ENCODE measurements at regions not wholly inside any gene's neighbourhood (a gene's known extent, or its start where the extent isn't known, plus 50 kb on each side); places are given as distances from the start of the nearest gene placed in this dataset.
A peak's percentile ranks its signal among the peaks of the same experiment; 100 is the strongest.

DNA sequence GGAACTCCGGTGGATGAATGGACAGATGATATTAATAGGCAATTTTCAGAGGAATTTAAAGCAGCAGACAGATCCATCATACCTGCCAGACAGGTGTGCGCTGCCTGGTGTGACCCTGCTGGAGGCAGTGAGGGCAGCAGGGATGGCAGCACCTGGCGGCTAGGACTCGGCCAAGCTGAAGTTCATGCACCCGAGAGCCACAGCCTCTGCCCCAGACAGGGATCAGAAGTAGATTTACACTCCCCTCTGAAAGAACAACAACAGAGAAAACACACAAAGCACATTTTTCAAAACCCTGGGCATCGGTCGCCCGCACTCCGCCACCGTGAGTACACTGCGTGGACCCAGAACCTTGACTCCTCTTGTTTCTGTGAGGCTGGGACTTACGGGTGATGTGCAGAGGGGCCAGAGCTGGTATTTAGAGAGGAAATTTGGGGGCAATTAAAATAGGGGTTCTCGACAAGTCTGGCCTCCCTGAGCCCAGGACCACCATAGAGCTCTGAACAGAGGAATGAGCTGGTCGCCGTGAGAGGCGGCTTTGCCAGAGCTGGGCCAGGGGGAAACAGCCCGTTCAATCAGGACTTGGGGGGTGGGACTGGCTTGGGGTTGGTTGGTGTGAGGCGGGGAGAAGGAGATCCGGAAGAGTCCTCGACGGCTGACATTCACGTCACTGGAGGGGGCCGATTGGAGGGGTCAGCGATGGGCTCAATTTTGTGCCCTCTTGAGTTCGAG lies 101.0 kb downstream of the METRNL start:
- Histone ChIP-seq H3K36me3 (ENCODE audit: control insufficient read depth in 4 of 4, insufficient read depth in 4 of 4, low read length in 3 of 4) (no peaks in the 10 kb centered on the region), H3K4me3 (ENCODE audit: control insufficient read depth in 1 of 7, extremely low read depth in 1 of 7, insufficient read depth in 4 of 7, low read depth in 2 of 7, low read length in 6 of 7) (no peak overlapping the region), H3K27me3 (replicated peaks in 2 of 5; ENCODE audit: control insufficient read depth in 4 of 5, insufficient read depth in 5 of 5, low read length in 4 of 5) (no peaks in the 10 kb centered on the region), H3K4me1 (ENCODE audit: control extremely low read depth in 1 of 4, control insufficient read depth in 4 of 4, insufficient read depth in 4 of 4, low read length in 3 of 4) (no peaks in the 10 kb centered on the region), H3K9me3 (ENCODE audit: control extremely low read depth in 1 of 5, control insufficient read depth in 4 of 5, insufficient read depth in 2 of 5, low read depth in 1 of 5, low read length in 4 of 5) (peaks cover 0 to 2% (median 0%) of the 10 kb centered on the region in 5 experiments), H3K27ac (ENCODE audit: insufficient read depth in 1 of 2, low read depth in 1 of 2, low read length in 2 of 2, poor library complexity in 1 of 2, severe bottlenecking in 2 of 2) (no peak overlapping the region)
- 98% methylated on average over 21 of the region's 25 CpGs for WGBS (ENCODE audit: insufficient coverage)
- ChIA-PET POLR2A (no interaction called here), CTCF (interaction anchor here (0.7 to 2.4 kb wide), 2 partner anchors 9 to 49 kb away, joined by 3 to 11 read pairs; no protein-coding TSS in a partner anchor)
- no peak for DNase-seq

DNA sequence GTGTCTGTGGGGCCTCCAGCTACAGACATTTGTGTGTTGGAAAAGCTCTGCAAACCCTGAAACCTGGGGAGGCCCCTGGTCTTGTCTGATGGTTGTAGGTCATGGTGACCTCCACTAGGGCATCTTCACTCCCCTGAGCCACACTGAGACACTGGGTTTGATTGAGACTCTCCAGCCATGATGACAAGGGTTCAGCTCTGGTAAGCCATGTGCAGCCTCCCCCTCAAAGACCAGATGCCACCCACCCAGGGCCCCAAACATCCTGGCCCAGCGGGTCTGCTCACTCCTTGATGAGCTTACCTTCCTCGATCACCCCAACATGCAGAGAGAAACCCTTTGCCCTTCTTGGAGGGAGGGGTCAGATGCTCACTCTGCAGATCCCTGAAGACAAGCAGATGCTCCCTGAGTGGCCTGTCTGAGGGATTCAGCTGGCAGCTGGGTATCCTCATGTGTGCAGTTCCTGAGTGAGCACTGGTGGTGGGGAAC lies 101.6 kb downstream of the METRNL start:
- ChIA-PET CTCF (interaction anchor here (0.7 to 2.4 kb wide), 2 partner anchors 8 to 49 kb away, joined by 3 to 11 read pairs; no protein-coding TSS in a partner anchor), POLR2A (no interaction called here)
- Histone ChIP-seq H3K27ac (ENCODE audit: insufficient read depth in 1 of 2, low read depth in 1 of 2, low read length in 2 of 2, poor library complexity in 1 of 2, severe bottlenecking in 2 of 2) (no peak overlapping the region), H3K4me3 (ENCODE audit: control insufficient read depth in 1 of 7, extremely low read depth in 1 of 7, insufficient read depth in 4 of 7, low read depth in 2 of 7, low read length in 6 of 7) (no peak overlapping the region), H3K27me3 (replicated peaks in 2 of 5; ENCODE audit: control insufficient read depth in 4 of 5, insufficient read depth in 5 of 5, low read length in 4 of 5) (no peaks in the 10 kb centered on the region), H3K36me3 (ENCODE audit: control insufficient read depth in 4 of 4, insufficient read depth in 4 of 4, low read length in 3 of 4) (no peaks in the 10 kb centered on the region), H3K4me1 (ENCODE audit: control extremely low read depth in 1 of 4, control insufficient read depth in 4 of 4, insufficient read depth in 4 of 4, low read length in 3 of 4) (no peaks in the 10 kb centered on the region), H3K9me3 (ENCODE audit: control extremely low read depth in 1 of 5, control insufficient read depth in 4 of 5, insufficient read depth in 2 of 5, low read depth in 1 of 5, low read length in 4 of 5) (peaks cover 0 to 2% (median 0%) of the 10 kb centered on the region in 5 experiments)
- DNase-seq, result peak in 1 of 3 donors; percentile 25
- WGBS (ENCODE audit: insufficient coverage), result 80% methylated on average over 1 of the region's 2 CpGs

DNA sequence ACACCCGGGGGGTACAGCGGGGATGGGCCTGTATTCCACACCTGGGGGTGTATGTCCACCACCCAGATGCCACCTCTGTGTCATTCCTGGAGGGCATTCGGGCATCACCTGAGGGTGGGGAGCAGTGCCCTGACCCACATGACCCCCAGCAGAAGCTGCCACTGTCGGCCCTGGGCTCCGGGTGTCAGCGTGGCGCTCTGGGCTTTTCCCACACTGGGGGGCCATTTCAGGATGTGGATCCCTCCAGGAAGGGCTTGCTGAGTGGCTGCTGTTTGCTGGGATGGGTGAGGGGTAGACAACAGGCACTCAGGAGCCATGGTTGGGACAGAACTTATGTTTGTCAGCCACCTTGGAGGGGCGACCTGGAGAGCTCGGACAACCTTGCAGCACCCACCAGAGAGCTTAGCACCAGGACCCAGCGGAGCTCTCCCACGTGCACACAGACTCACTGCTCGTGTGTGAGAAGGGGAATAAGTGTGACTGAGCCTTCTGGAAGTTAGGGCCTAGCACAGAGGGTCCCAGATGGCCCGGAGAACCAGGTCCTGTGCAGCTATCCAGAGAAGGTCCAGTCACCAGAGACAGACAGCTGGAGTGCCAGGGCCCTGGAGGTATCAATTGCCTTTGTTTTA lies 102.7 kb downstream of the METRNL start:
- H3K27ac ChIP-seq (ENCODE audit: insufficient read depth in 1 of 2, low read depth in 1 of 2, low read length in 2 of 2, poor library complexity in 1 of 2, severe bottlenecking in 2 of 2), result no peak overlapping the region
- no peak for DNase-seq
- ChIA-PET POLR2A (no interaction called here), CTCF (interaction anchor here (0.5 kb wide), 1 partner anchor 560 kb away, joined by 3 read pairs; no protein-coding TSS in a partner anchor)
- H3K4me1 ChIP-seq (ENCODE audit: control extremely low read depth in 1 of 4, control insufficient read depth in 4 of 4, insufficient read depth in 4 of 4, low read length in 3 of 4), result no peaks in the 10 kb centered on the region
- peaks cover 0 to 2% (median 0%) of the 10 kb centered on the region in 5 experiments for H3K9me3 ChIP-seq (ENCODE audit: control extremely low read depth in 1 of 5, control insufficient read depth in 4 of 5, insufficient read depth in 2 of 5, low read depth in 1 of 5, low read length in 4 of 5)
- no peaks in the 10 kb centered on the region for H3K36me3 ChIP-seq (ENCODE audit: control insufficient read depth in 4 of 4, insufficient read depth in 4 of 4, low read length in 3 of 4)
- no peaks in the 10 kb centered on the region for H3K27me3 ChIP-seq (replicated peaks in 2 of 5; ENCODE audit: control insufficient read depth in 4 of 5, insufficient read depth in 5 of 5, low read length in 4 of 5)
- WGBS (ENCODE audit: insufficient coverage), result 93% methylated on average over 12 of the region's 13 CpGs
- no peak overlapping the region for H3K4me3 ChIP-seq (ENCODE audit: control insufficient read depth in 1 of 7, extremely low read depth in 1 of 7, insufficient read depth in 4 of 7, low read depth in 2 of 7, low read length in 6 of 7)

DNA sequence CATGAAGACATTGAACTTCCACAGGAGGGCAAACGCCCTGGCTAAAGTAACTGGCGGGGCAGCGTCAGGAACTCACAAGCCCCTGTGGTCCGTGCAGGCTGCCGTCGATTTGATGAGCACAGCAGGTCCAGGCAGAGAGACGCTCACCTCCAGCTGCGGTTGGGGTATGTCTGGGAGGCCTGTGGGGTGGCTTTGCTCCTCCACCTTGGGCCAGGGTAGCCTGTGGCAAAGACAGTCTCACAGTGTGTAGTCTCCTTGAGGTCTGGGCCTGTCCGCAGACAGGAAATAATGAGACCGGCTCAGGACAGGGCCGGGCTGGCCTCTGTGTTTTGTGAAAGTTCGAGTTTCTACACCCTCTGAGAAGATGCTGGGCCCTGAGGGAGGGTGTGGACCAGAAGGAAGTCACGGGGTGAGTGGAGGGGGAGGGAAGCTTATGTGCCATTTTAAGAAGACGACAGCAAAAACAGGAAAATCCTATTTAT lies 103.3 kb downstream of the METRNL start:
- DNase-seq, result no peak
- H3K27me3 ChIP-seq (replicated peaks in 2 of 5; ENCODE audit: control insufficient read depth in 4 of 5, insufficient read depth in 5 of 5, low read length in 4 of 5), result no peaks in the 10 kb centered on the region
- no peaks in the 10 kb centered on the region for H3K4me1 ChIP-seq (ENCODE audit: control extremely low read depth in 1 of 4, control insufficient read depth in 4 of 4, insufficient read depth in 4 of 4, low read length in 3 of 4)
- POLR2A ChIA-PET, result no interaction called here
- H3K27ac ChIP-seq (ENCODE audit: insufficient read depth in 1 of 2, low read depth in 1 of 2, low read length in 2 of 2, poor library complexity in 1 of 2, severe bottlenecking in 2 of 2), result no peak overlapping the region
- CTCF ChIA-PET, result no interaction called here
- no peaks in the 10 kb centered on the region for H3K36me3 ChIP-seq (ENCODE audit: control insufficient read depth in 4 of 4, insufficient read depth in 4 of 4, low read length in 3 of 4)
- H3K4me3 ChIP-seq (ENCODE audit: control insufficient read depth in 1 of 7, extremely low read depth in 1 of 7, insufficient read depth in 4 of 7, low read depth in 2 of 7, low read length in 6 of 7), result no peak overlapping the region
- 90% methylated on average over 9 of the region's 14 CpGs for WGBS (ENCODE audit: insufficient coverage)
- H3K9me3 ChIP-seq (ENCODE audit: control extremely low read depth in 1 of 5, control insufficient read depth in 4 of 5, insufficient read depth in 2 of 5, low read depth in 1 of 5, low read length in 4 of 5), result peaks cover 0 to 2% (median 0%) of the 10 kb centered on the region in 5 experiments

DNA sequence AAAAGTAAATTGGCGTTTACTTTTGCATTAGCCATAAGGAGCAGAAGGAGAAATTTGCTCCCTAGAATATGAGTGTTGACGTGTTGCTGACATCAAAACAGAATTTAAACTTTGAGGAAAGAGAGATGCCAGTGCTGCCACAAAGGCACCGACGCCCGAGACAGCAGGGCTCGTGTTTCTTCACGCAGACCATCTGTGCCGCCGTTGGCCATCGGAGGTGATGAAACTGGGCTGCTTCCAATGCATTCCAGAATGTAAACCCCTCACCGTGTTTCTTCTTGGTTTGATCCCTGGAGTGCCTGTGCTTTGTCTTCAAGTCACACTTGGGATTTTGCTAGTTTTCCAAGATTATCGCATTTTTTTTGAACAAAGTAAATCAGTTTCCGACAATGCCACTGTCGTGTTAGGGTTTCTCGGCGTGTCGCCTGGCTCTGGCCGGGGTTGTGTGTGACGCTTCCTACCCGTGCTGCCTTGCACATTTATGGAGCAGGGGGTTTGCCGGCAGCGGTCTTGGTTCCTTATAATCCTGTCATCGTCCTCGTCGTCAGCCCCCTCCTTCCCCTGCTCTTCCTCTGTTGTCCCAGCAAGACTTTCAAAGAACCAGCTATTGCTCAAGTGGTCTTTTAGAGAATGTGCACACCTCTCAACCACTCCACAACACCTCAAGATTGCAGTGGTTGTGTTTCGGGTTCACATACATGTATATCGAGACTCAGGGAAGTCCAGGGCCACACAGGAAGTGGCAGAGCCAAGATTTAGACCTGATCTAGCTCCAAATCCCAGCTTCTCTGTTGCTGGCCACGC lies 103.9 kb downstream of the METRNL start:
- CTCF ChIA-PET, result interaction anchor here (1.0 to 1.2 kb wide), 2 partner anchors 50 to 98 kb away, joined by 3 read pairs; no protein-coding TSS in a partner anchor
- Histone ChIP-seq H3K9me3 (ENCODE audit: control extremely low read depth in 1 of 5, control insufficient read depth in 4 of 5, insufficient read depth in 2 of 5, low read depth in 1 of 5, low read length in 4 of 5) (peaks cover 0 to 7% (median 4%) of the 10 kb centered on the region in 5 experiments), H3K27me3 (replicated peaks in 2 of 5; ENCODE audit: control insufficient read depth in 4 of 5, insufficient read depth in 5 of 5, low read length in 4 of 5) (no peaks in the 10 kb centered on the region), H3K4me1 (ENCODE audit: control extremely low read depth in 1 of 4, control insufficient read depth in 4 of 4, insufficient read depth in 4 of 4, low read length in 3 of 4) (no peaks in the 10 kb centered on the region), H3K4me3 (ENCODE audit: control insufficient read depth in 1 of 7, extremely low read depth in 1 of 7, insufficient read depth in 4 of 7, low read depth in 2 of 7, low read length in 6 of 7) (no peak overlapping the region), H3K36me3 (ENCODE audit: control insufficient read depth in 4 of 4, insufficient read depth in 4 of 4, low read length in 3 of 4) (no peaks in the 10 kb centered on the region), H3K27ac (ENCODE audit: insufficient read depth in 1 of 2, low read depth in 1 of 2, low read length in 2 of 2, poor library complexity in 1 of 2, severe bottlenecking in 2 of 2) (no peak overlapping the region)
- 96% methylated on average over 28 of the region's 28 CpGs for WGBS (ENCODE audit: insufficient coverage)
- DNase-seq, result no peak
- POLR2A ChIA-PET, result no interaction called here

DNA sequence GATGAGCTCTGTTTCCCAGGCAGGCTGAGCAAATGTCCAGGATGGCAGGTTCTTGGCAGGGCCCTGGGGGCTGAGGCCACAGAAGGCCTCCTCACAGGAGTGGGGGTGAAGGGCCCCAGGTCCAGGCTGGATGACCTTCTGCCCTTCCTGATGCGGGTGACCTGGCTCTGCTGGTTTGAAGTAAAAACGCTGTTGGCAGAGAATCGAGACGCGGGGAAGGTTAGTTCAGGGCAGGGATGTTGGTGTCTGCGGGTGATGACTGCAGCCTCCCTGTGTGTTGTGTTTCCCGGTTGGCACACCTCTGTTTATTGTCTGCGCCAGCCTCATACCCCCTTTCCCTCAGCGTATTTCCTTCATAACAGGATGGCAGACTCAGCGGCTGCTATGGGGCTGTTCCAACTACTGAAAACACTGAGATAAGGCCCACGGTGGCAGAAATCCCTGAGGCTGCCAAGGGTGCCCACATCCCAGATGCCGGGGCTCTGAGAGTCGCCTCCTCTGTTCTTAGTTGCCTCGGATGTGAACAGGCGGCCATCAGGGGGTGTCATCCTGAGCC lies 104.6 kb downstream of the METRNL start:
- ChIA-PET POLR2A (no interaction called here), CTCF (interaction anchor here (1.0 to 1.2 kb wide), 2 partner anchors 51 to 99 kb away, joined by 3 read pairs; no protein-coding TSS in a partner anchor)
- DNase-seq, result no peak

More for the DNA sequence above, 104.6 kb downstream of the METRNL start:
- Histone ChIP-seq H3K36me3 (ENCODE audit: control insufficient read depth in 4 of 4, insufficient read depth in 4 of 4, low read length in 3 of 4) (no peaks in the 10 kb centered on the region), H3K4me1 (ENCODE audit: control extremely low read depth in 1 of 4, control insufficient read depth in 4 of 4, insufficient read depth in 4 of 4, low read length in 3 of 4) (no peaks in the 10 kb centered on the region), H3K27ac (ENCODE audit: insufficient read depth in 1 of 2, low read depth in 1 of 2, low read length in 2 of 2, poor library complexity in 1 of 2, severe bottlenecking in 2 of 2) (no peak overlapping the region), H3K4me3 (ENCODE audit: control insufficient read depth in 1 of 7, extremely low read depth in 1 of 7, insufficient read depth in 4 of 7, low read depth in 2 of 7, low read length in 6 of 7) (no peak overlapping the region), H3K27me3 (replicated peaks in 2 of 5; ENCODE audit: control insufficient read depth in 4 of 5, insufficient read depth in 5 of 5, low read length in 4 of 5) (no peaks in the 10 kb centered on the region), H3K9me3 (ENCODE audit: control extremely low read depth in 1 of 5, control insufficient read depth in 4 of 5, insufficient read depth in 2 of 5, low read depth in 1 of 5, low read length in 4 of 5) (peaks cover 0 to 8% (median 4%) of the 10 kb centered on the region in 5 experiments)
- 88% methylated on average over 12 of the region's 15 CpGs for WGBS (ENCODE audit: insufficient coverage)
